GM23338 (cell line): ENCODE measurements at regions not wholly inside any gene's neighbourhood (a gene's known extent, or its start where the extent isn't known, plus 50 kb on each side); places are given as distances from the start of the nearest gene placed in this dataset.

Experiments used
- ATAC-seq: fragments of 200-7000 bp; cut with Tn5 transposase; 3 replicates; pipeline ENCODE4 v1.9.1; 2020
- DNase-seq: peaks from one replicate; pipeline ENCODE4 v3.0.0-alpha.2; 2015; ENCODE audit warnings: low spot score
- H2AFZ ChIP-seq: fragments of 200-600 bp; sonication (generic); 2 replicates; pipeline ENCODE4 v1.8.0; 2016; ENCODE audit warnings: antibody characterized with exemption, mild to moderate bottlenecking, moderate library complexity
- H3F3A ChIP-seq: fragments of 200-600 bp; sonication (generic); replicated peaks from 2 replicates; pipeline ENCODE4 v1.8.0; 2017; ENCODE audit warnings: antibody characterized with exemption, mixed run types, low read depth
- H3K27ac ChIP-seq: fragments of 200-600 bp; sonication (generic); 2 replicates; pipeline ENCODE4 v1.6.1; 2016; ENCODE audit warnings: low read depth
- H3K27me3 ChIP-seq: fragments of 200-600 bp; sonication (generic); 2 replicates; pipeline ENCODE4 v1.8.0; 2016; ENCODE audit warnings: mild to moderate bottlenecking, mixed run types, moderate library complexity; ENCODE audit not compliant: insufficient read depth
- H3K36me3 ChIP-seq: fragments of 200-600 bp; sonication (generic); 2 replicates; pipeline ENCODE4 v1.8.0; 2016; ENCODE audit warnings: mild to moderate bottlenecking; ENCODE audit not compliant: insufficient read depth
- H3K4me1 ChIP-seq: fragments of 200-600 bp; sonication (generic); 2 replicates; pipeline ENCODE4 v1.8.0; 2016; ENCODE audit warnings: mild to moderate bottlenecking, moderate library complexity; ENCODE audit not compliant: insufficient read depth
- H3K4me2 ChIP-seq: fragments of 200-600 bp; sonication (generic); 2 replicates; pipeline ENCODE4 v1.7.1; 2017; ENCODE audit warnings: mixed run types
- H3K4me3 ChIP-seq: fragments of 200-600 bp; sonication (generic); 2 replicates; pipeline ENCODE4 v1.6.1; 2016; ENCODE audit warnings: mixed run types
- H3K79me2 ChIP-seq: fragments of 200-600 bp; sonication (generic); replicated peaks from 2 replicates; pipeline ENCODE4 v1.8.0; 2017; ENCODE audit warnings: mild to moderate bottlenecking; ENCODE audit not compliant: insufficient read depth
- H3K9me2 ChIP-seq: fragments of 200-600 bp; sonication (generic); 2 replicates; pipeline ENCODE4 v1.8.0; 2017; ENCODE audit not compliant: insufficient read depth
- H4K20me1 ChIP-seq: fragments of 200-600 bp; sonication (generic); replicated peaks from 2 replicates; pipeline ENCODE4 v1.8.0; 2017; ENCODE audit warnings: mild to moderate bottlenecking; ENCODE audit not compliant: insufficient read depth
- H3K27ac Mint-ChIP-seq: 2 replicates; pipeline ENCODE4 v1.8.0; 2020; ENCODE audit warnings: inconsistent platforms, mild to moderate bottlenecking, moderate library complexity, mixed read lengths
- H3K27me3 Mint-ChIP-seq: 3 replicates; pipeline ENCODE4 v1.8.0; 2022; ENCODE audit warnings: low read depth, mild to moderate bottlenecking, moderate library complexity, mixed read lengths, inconsistent platforms; ENCODE audit not compliant: insufficient read depth, poor library complexity
- H3K36me3 Mint-ChIP-seq: 3 replicates; pipeline ENCODE4 v1.8.0; 2021; ENCODE audit warnings: low read depth, mild to moderate bottlenecking, inconsistent platforms, moderate library complexity, mixed read lengths
- H3K4me1 Mint-ChIP-seq: 3 replicates; pipeline ENCODE4 v1.8.0; 2020; ENCODE audit warnings: mild to moderate bottlenecking, inconsistent platforms, mixed read lengths
- H3K4me3 Mint-ChIP-seq: 3 replicates; pipeline ENCODE4 v1.8.0; 2021; ENCODE audit warnings: moderate library complexity, mild to moderate bottlenecking, inconsistent platforms, mixed read lengths
- H3K9me3 Mint-ChIP-seq: 3 replicates; pipeline ENCODE4 v1.8.0; 2020; ENCODE audit warnings: moderate library complexity, mild to moderate bottlenecking, inconsistent platforms, mixed read lengths
- CREB1 ChIP-seq: fragments of 250-450 bp; sonication (Bioruptor Pico); IDR thresholded peaks from 2 replicates; pipeline ENCODE4 v1.5.0; 2020; ENCODE audit warnings: low read depth, mild to moderate bottlenecking, moderate library complexity
- CTCF ChIP-seq, 2 experiments: fragments of 200-600 bp in 1 of 2; sonication (generic) in 1 of 2; conservative IDR thresholded peaks; 2 replicates each; pipeline versions ENCODE4 v1.5.1 to v1.6.1; 2016 to 2017; ENCODE audit warnings: antibody characterized with exemption in 2 of 2, low read depth in 2 of 2, mild to moderate bottlenecking in 2 of 2, moderate library complexity in 1 of 2
- ETS1 ChIP-seq: IDR thresholded peaks from 2 replicates; pipeline ENCODE4 v1.6.1; 2016; ENCODE audit warnings: antibody characterized with exemption
- EZH2phosphoT487 ChIP-seq: fragments of 200-600 bp; sonication (generic); IDR thresholded peaks from one replicate; pipeline ENCODE4 v1.8.1; 2018; ENCODE audit warnings: antibody characterized with exemption; ENCODE audit not compliant: unreplicated experiment
- JUNB ChIP-seq: IDR thresholded peaks from one replicate; pipeline ENCODE4 v1.6.1; 2016; ENCODE audit warnings: antibody characterized with exemption; ENCODE audit not compliant: unreplicated experiment
- NANOG ChIP-seq: IDR thresholded peaks from 2 replicates; pipeline ENCODE4 v1.6.1; 2016; ENCODE audit warnings: antibody characterized with exemption, borderline replicate concordance
- POLR2AphosphoS5 ChIP-seq: IDR thresholded peaks from 2 replicates; pipeline ENCODE4 v1.6.1; 2016; ENCODE audit warnings: antibody characterized with exemption, low read depth
- REST ChIP-seq: IDR thresholded peaks from one replicate; pipeline ENCODE4 v1.6.1; 2018; ENCODE audit warnings: antibody characterized with exemption; ENCODE audit not compliant: unreplicated experiment
- STAT1 ChIP-seq: IDR thresholded peaks from one replicate; pipeline ENCODE4 v1.6.1; 2016; ENCODE audit warnings: antibody characterized with exemption; ENCODE audit not compliant: unreplicated experiment
- ZNF114 ChIP-seq: fragments of 250-450 bp; sonication (Bioruptor Pico); IDR thresholded peaks from 2 replicates; pipeline ENCODE4 v1.5.0; 2020; ENCODE audit warnings: mild to moderate bottlenecking, moderate library complexity
- ZNF331 ChIP-seq: fragments of 250-450 bp; sonication (Bioruptor Pico); IDR thresholded peaks from 2 replicates; pipeline ENCODE4 v1.5.0; 2020; ENCODE audit warnings: low read depth, mild to moderate bottlenecking, moderate library complexity
- ZNF462 ChIP-seq: fragments of 250-450 bp; sonication (Bioruptor Pico); IDR thresholded peaks from 2 replicates; pipeline ENCODE4 v1.5.0; 2020; ENCODE audit warnings: mild to moderate bottlenecking, moderate library complexity

GRCh38 chrY:16644270-16644800 is 1235.7 kb downstream of the CDY2B start:
- Mint-ChIP-seq H3K27me3 (no peaks in the 10 kb centered on the region), H3K4me1 (no peaks in the 10 kb centered on the region), H3K9me3 (no peaks in the 10 kb centered on the region), H3K36me3 (no peaks in the 10 kb centered on the region), H3K4me3 (no peak overlapping the region), H3K27ac (no peak overlapping the region)
- H3K4me3 ChIP-seq, result no peak overlapping the region
- DNase-seq (no peak), ATAC-seq (no peak)
- H2AFZ ChIP-seq, result no peak overlapping the region
- no peak for TF ChIP-seq JUNB
- TF ChIP-seq ZNF331 (CRISPR knock-in tag), result no peak
- TF ChIP-seq ETS1, result no peak
- no peak for TF ChIP-seq ZNF114 (CRISPR knock-in tag)
- no peak for TF ChIP-seq NANOG
- no peak for TF ChIP-seq ZNF462 (CRISPR knock-in tag)
- no peak for TF ChIP-seq CREB1 (CRISPR knock-in tag)
- TF ChIP-seq STAT1, result no peak
- no peak for TF ChIP-seq POLR2AphosphoS5
- TF ChIP-seq REST, result no peak
- TF ChIP-seq EZH2phosphoT487, result no peak
- TF ChIP-seq CTCF (conservative IDR thresholded peaks at IDR 0.05; ENCODE audit: low read depth in 2 of 2), result no peak
- no peaks in the 10 kb centered on the region for H3K36me3 ChIP-seq
- no peak overlapping the region for H3K4me2 ChIP-seq
- H3K27ac ChIP-seq, result no peak overlapping the region
- no peaks in the 10 kb centered on the region for H4K20me1 ChIP-seq
- no peaks in the 10 kb centered on the region for H3K4me1 ChIP-seq
- no peaks in the 10 kb centered on the region for H3K9me2 ChIP-seq
- H3F3A ChIP-seq, result no peaks in the 10 kb centered on the region
- no peaks in the 10 kb centered on the region for H3K27me3 ChIP-seq
- no peaks in the 10 kb centered on the region for H3K79me2 ChIP-seq
